ENCODE measurements at regions not wholly inside any gene's neighbourhood (a gene's known extent, or its start where the extent isn't known, plus 50 kb on each side); places are given as distances from the start of the nearest gene placed in this dataset.
A peak's percentile ranks its signal among the peaks of the same experiment; 100 is the strongest.
"Not testable (repeated sequence)": the region's sequence is repeated elsewhere in the genome, so short reads cannot be mapped to it uniquely, and the experiment has no call there.

- no peak for DNase-seq
These were observed 109.3 kb upstream of the FOXB1 start for GRCh38 chr15:59894835-59895234.

- no peak for DNase-seq
These were observed 111.1 kb upstream of the FOXB1 start for GRCh38 chr15:59892985-59893384.

- DNase-seq = not testable (repeated sequence)
These were observed 116.2 kb upstream of the FOXB1 start for GRCh38 chr15:59887870-59888269.

GRCh38 chr15:59887211-59887610, 116.9 kb upstream of the FOXB1 start:
- no peak for DNase-seq

- DNase-seq = no peak
These were observed 117.7 kb upstream of the FOXB1 start for GRCh38 chr15:59886441-59886840.

- DNase-seq = peak; percentile 23
These were observed 118.3 kb upstream of the FOXB1 start for GRCh38 chr15:59885832-59886231.

GRCh38 chr15:59879506-59880265, 124.4 kb upstream of the FOXB1 start:
- DNase-seq = no peak

GRCh38 chr15:59876140-59876539, 128.0 kb upstream of the FOXB1 start:
- no peak for DNase-seq

GRCh38 chr15:59873644-59874272, 130.4 kb upstream of the FOXB1 start:
- peak; percentile 4 for DNase-seq

GRCh38 chr15:59867086-59867855, 136.8 kb upstream of the FOXB1 start:
- DNase-seq = no peak

GRCh38 chr15:59866642-59867041, 137.5 kb upstream of the FOXB1 start:
- no peak for DNase-seq

- DNase-seq = no peak
These were observed 141.6 kb upstream of the FOXB1 start for GRCh38 chr15:59862191-59863155.

- DNase-seq = no peak
These were observed 156.1 kb upstream of the FOXB1 start for GRCh38 chr15:59847968-59848367.

GRCh38 chr15:59845942-59846499, 156.9 kb upstream of the BNIP2 start:
- no peak for DNase-seq

GRCh38 chr15:59843609-59844008, 154.5 kb upstream of the BNIP2 start:
- DNase-seq = no peak

GRCh38 chr15:59841036-59841435, 151.9 kb upstream of the BNIP2 start:
- no peak for DNase-seq

GRCh38 chr15:59839906-59840305, 150.8 kb upstream of the BNIP2 start:
- DNase-seq = no peak

GRCh38 chr15:59838900-59839299, 149.8 kb upstream of the BNIP2 start:
- no peak for DNase-seq

GRCh38 chr15:59835776-59836175, 146.7 kb upstream of the BNIP2 start:
- DNase-seq = no peak

- no peak for DNase-seq
These were observed 145.4 kb upstream of the BNIP2 start for GRCh38 chr15:59834528-59834927.

GRCh38 chr15:59833366-59833765, 144.2 kb upstream of the BNIP2 start:
- DNase-seq = no peak

GRCh38 chr15:59830873-59831272, 141.8 kb upstream of the BNIP2 start:
- DNase-seq = no peak
